MM.1S (cell line): ENCODE measurements at regions not wholly inside any gene's neighbourhood (a gene's known extent, or its start where the extent isn't known, plus 50 kb on each side); places are given as distances from the start of the nearest gene placed in this dataset.
"Not testable (repeated sequence)": the region's sequence is repeated elsewhere in the genome, so short reads cannot be mapped to it uniquely, and the experiment has no call there.

ENCODE experiments used
- DNase-seq: peaks from one replicate; pipeline ENCODE4 v3.0.0-alpha.2; 2015
- H2AFZ ChIP-seq: fragments of 300-600 bp; sonication (generic); 2 replicates; pipeline ENCODE4 v1.6.0; 2016; ENCODE audit warnings: antibody characterized with exemption, low read length
- H3F3A ChIP-seq: fragments of 300-600 bp; sonication (generic); 2 replicates; pipeline ENCODE4 v1.6.1; 2016; ENCODE audit warnings: mild to moderate bottlenecking, antibody characterized with exemption, low read length, moderate library complexity, mixed read lengths; ENCODE audit not compliant: insufficient read depth
- H3K27ac ChIP-seq: fragments of 300-600 bp; sonication (generic); 2 replicates; pipeline ENCODE4 v1.5.1; 2016; ENCODE audit warnings: mild to moderate bottlenecking, low read length
- H3K27me3 ChIP-seq: fragments of 300-600 bp; sonication (generic); replicated peaks from 2 replicates; pipeline ENCODE4 v1.6.0; 2016; ENCODE audit warnings: low read length; ENCODE audit not compliant: insufficient read depth
- H3K36me3 ChIP-seq: fragments of 300-600 bp; sonication (generic); replicated peaks from 2 replicates; pipeline ENCODE4 v1.6.1; 2016; ENCODE audit warnings: mild to moderate bottlenecking, low read length, mixed read lengths; ENCODE audit not compliant: insufficient read depth
- H3K4me1 ChIP-seq: fragments of 300-600 bp; sonication (generic); 2 replicates; pipeline ENCODE4 v1.6.1; 2016; ENCODE audit warnings: low read length, mixed read lengths
- H3K4me2 ChIP-seq: fragments of 300-600 bp; sonication (generic); 2 replicates; pipeline ENCODE4 v1.6.0; 2016; ENCODE audit warnings: low read depth, low read length
- H3K4me3 ChIP-seq: fragments of 300-600 bp; sonication (generic); 2 replicates; pipeline ENCODE4 v1.5.1; 2016; ENCODE audit warnings: low read length, mixed read lengths
- H3K79me2 ChIP-seq: fragments of 300-600 bp; sonication (generic); 2 replicates; pipeline ENCODE4 v1.6.1; 2016; ENCODE audit warnings: mixed run types, low read length, mixed read lengths
- H3K9ac ChIP-seq: fragments of 300-600 bp; sonication (generic); 2 replicates; pipeline ENCODE4 v1.6.1; 2016; ENCODE audit warnings: low read length, mixed read lengths
- H3K9me2 ChIP-seq: fragments of 300-600 bp; sonication (generic); replicated peaks from 2 replicates; pipeline ENCODE4 v1.6.1; 2016; ENCODE audit warnings: mild to moderate bottlenecking, low read length, mixed read lengths; ENCODE audit not compliant: insufficient read depth
- H3K9me3 ChIP-seq: fragments of 300-600 bp; sonication (generic); replicated peaks from 2 replicates; pipeline ENCODE4 v1.6.1; 2016; ENCODE audit warnings: mild to moderate bottlenecking, low read length, mixed read lengths; ENCODE audit not compliant: insufficient read depth
- H4K20me1 ChIP-seq: fragments of 300-600 bp; sonication (generic); 2 replicates; pipeline ENCODE4 v1.6.1; 2016; ENCODE audit warnings: mild to moderate bottlenecking, low read length, moderate library complexity, mixed read lengths; ENCODE audit not compliant: insufficient read depth
- CTCF ChIP-seq: fragments of 300-600 bp; sonication (generic); IDR thresholded peaks from 2 replicates; pipeline ENCODE4 v1.5.1; 2016; ENCODE audit warnings: antibody characterized with exemption, low read length, mixed read lengths
- EZH2 ChIP-seq: fragments of 300-600 bp; sonication (generic); optimal IDR thresholded peaks from 2 replicates; pipeline ENCODE3; 2017; ENCODE audit warnings: low read depth, mild to moderate bottlenecking, antibody characterized with exemption, low read length, mixed read lengths
- EZH2phosphoT487 ChIP-seq: fragments of 300-600 bp; sonication (generic); IDR thresholded peaks from 2 replicates; pipeline ENCODE4 v1.6.1; 2018; ENCODE audit warnings: antibody characterized with exemption, low read length

DNA sequence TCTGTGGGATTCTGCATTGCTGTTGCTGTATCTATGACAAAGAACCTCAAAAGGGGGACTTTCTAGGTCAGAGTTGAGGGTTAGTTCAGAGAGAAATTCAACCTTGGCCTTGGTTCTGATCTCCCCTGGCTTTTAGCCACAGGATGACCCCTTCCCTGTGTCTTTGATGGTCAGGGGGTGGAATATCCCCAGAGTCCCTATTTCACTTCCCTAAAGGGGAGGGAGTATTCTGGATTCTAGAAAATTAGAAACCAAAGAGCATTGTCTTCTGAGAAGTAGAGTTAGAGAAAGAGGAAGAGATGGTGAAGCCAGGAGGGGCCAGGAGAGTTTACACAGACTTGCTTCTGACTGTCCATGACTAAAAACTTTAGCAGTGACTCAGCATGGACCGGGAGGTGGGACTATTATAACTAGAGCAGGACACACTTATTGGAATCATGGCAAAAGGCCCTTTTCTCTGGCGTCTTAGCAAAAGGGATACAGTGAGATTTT is 56.2 kb upstream of the LPAR1 start:
- Histone ChIP-seq H3K79me2 (no peaks in the 10 kb centered on the region), H4K20me1 (no peaks in the 10 kb centered on the region), H2AFZ (no peak overlapping the region), H3K4me2 (no peak overlapping the region), H3K4me1 (no peaks in the 10 kb centered on the region), H3K9me3 (no peaks in the 10 kb centered on the region), H3K27ac (no peak overlapping the region), H3K9ac (no peak overlapping the region), H3F3A (no peaks in the 10 kb centered on the region), H3K36me3 (no peaks in the 10 kb centered on the region), H3K27me3 (no peaks in the 10 kb centered on the region), H3K9me2 (no peaks in the 10 kb centered on the region), H3K4me3 (no peak overlapping the region)
- DNase-seq, result no peak
- TF ChIP-seq EZH2 (no peak), EZH2phosphoT487 (no peak), CTCF (no peak)

- not testable (repeated sequence) for H3K27me3 ChIP-seq, H2AFZ ChIP-seq, H3K4me3 ChIP-seq, H3K4me1 ChIP-seq, H3K79me2 ChIP-seq, H3K27ac ChIP-seq, H3K9ac ChIP-seq, H3K4me2 ChIP-seq, H3K36me3 ChIP-seq, H4K20me1 ChIP-seq, H3K9me2 ChIP-seq, H3K9me3 ChIP-seq, DNase-seq, H3F3A ChIP-seq
Measured at GRCh38 chr9:111092167-111092566, 53.9 kb upstream of the LPAR1 start.
